Lung microvascular endothelial cell (primary cell): ENCODE measurements at regions not wholly inside any gene's neighbourhood (a gene's known extent, or its start where the extent isn't known, plus 50 kb on each side); places are given as distances from the start of the nearest gene placed in this dataset.

ENCODE experiments used
- DNase-seq, 2 donors: peaks; one replicate each; pipeline versions ENCODE4 v3.0.0 to v3.0.0-alpha.2; 2010; ENCODE audit warnings: low read depth in 2 of 2

DNA sequence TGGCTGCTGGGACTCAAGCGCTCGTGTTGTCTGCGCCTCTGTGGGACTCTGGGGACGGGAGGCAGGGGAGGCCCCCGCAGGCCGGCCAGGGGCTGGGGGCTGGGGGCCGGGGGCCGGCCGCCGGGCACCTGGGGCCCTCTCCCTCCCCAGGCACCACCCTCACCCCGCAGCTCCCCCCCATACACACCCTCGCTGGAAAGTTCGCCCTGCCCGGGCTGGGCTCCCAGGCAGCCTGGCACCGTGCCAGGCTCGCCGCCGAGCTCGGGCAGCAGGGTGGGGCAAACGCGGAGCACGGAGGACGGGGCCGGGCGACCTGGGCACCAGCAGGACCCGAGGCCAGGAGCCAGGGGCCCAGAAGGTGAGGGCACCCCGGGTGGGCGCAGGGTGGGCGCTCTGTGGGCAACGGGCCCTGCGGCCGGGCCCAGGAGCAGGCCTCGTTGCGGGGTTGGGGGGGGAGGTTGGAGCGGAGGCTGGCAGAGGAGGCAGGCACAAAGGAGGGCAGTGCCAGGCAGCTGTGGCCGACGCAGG is 76.7 kb upstream of the WNT7B start:
- DNase-seq: peak; percentile 68 to 84

DNA sequence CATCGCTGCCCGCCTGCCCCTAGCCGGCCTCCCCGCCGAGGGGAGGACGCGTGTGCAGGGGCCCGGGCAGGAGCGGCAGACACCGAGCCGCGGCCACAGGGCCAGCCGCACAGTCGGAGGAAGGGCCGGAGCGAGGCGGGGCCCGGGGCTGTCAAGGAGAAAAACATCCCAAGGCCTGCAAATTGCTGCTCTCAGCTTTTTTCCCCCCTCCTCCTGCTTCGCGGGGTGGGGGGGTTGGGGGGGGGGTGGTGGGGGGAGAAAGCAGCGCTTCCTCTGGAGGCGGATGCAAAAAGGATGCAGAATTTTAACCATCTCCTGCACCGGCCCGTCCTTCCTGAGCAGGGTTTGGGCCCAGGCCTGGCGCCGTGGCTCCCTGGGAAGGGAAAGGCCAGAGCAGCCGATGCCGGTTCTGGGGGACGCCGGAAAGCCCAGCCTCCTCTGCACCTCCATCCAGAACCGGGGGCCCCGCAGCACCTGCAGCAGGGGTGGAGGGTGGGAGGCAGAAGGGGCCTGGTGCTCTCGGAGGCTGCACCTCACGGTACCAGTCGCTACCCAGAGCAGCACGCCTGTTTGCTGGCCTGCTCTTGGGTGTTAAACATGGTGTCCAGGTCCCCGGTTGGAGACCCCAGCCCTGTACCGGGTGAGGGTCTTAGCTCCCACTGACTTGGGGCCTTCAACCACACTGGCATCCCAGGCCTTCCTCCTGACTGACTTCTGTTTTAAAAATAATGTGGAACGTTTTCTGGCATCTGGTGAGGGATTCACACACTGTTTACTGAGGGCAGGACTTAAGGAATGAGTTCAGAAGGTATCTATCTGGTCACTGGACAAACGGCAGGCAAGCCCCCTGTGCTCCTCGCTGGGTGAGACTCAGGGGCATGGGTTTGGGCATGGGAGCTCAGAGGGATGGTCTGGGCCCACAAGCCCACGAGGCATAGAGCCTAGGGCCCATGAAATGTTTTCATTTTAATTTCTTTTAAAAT is 77.4 kb upstream of the WNT7B start:
- DNase-seq: peak; percentile 61 to 84

DNA sequence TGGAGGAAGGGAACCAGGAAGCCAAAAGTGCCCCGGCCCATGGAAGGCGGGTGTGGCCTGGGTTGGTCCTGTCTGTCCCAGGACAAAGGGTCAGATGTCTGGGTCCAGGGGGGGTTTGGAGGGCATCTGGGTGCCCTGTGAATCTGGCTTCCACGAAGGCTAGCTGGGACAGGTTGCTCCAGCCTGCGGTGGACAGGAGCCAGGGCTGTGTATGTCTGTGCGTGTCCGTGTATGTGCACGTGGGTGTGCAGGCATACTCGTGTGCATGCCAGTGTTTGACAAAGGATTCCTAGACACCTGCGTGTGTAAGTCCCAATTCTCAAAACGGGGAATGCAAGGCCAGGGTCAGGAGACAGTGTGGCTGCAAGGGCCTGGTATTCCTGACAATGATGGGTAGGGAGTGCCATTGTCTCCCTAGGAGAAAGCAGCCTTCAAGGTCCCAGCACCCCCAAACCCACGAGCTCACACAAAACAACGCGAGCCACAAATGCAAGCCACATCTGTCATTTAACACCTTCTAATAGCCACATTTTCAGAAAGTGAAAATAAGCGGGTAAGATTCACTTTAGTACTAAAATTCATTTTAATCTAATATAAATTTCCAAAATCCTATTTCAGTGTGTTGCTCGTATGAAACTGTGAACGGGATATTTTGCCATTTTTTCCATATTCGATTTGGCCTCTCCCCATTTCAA is 78.4 kb upstream of the WNT7B start:
- peak; percentile 38 to 67 for DNase-seq

DNA sequence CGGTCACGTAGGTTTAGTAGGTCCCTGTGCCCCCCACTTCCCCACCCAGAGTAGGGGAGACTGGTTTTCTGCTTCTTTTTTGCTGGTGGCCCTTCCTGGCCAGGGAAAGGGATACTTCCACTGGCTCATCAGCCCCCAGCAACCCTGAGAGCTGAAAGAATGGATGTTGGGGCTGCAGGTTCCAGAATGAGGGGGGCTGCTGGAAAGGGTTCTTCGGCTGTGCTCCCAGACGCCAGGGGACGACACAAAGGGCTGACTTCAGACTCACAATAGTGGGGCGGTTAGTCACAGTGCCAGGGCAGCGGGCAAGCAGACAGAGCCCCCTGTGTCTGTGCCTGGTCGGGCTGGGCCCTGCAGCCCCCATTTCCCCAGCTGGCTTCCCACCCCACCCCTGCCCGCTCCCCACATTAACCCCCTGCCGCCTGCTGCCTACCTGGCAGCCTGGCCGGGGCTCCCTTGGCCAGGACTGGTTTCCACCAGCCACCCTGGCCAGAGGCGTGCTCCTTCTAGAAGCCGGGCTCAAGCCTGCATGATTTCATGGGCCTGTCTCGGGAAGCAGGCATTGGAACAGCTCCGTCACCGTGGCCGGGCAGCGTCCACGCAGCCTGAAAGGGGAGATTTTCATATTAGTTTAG is 79.1 kb upstream of the WNT7B start:
- peak; percentile 62 to 67 for DNase-seq

DNA sequence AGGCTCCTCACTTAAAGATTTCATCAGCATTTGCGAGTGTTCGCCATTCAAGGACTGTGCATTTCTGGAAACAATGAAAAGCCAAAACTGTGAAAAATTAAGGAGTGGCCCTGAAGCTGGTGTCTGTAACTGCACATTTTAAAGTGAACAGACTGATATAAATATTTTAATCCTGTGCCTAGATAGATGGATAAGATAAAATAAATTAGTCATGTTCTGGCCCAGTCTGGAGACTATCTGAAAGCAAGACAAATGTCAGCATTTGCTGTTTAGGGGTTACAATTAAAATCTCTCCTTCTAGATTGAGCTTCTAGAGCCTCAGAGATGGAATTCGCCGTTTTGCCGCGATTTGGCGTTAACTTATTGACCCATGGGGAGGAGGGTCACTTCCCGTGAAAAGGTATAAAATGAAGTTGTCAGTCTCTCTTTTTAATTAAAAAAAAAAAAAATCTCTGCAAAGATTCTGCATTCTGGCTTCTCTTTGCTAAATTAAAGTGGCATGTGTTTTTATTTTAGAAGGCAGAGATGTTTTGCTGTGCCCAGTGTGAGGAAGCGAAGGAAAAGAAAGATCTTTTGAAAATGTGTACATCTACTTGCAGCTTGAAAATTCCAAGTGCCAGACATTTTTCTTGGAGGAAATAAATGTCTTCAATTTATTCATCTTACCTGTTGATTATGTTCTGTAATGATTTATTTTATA is 79.7 kb upstream of the WNT7B start:
- peak in 1 of 2 donors; percentile 25 for DNase-seq

DNA sequence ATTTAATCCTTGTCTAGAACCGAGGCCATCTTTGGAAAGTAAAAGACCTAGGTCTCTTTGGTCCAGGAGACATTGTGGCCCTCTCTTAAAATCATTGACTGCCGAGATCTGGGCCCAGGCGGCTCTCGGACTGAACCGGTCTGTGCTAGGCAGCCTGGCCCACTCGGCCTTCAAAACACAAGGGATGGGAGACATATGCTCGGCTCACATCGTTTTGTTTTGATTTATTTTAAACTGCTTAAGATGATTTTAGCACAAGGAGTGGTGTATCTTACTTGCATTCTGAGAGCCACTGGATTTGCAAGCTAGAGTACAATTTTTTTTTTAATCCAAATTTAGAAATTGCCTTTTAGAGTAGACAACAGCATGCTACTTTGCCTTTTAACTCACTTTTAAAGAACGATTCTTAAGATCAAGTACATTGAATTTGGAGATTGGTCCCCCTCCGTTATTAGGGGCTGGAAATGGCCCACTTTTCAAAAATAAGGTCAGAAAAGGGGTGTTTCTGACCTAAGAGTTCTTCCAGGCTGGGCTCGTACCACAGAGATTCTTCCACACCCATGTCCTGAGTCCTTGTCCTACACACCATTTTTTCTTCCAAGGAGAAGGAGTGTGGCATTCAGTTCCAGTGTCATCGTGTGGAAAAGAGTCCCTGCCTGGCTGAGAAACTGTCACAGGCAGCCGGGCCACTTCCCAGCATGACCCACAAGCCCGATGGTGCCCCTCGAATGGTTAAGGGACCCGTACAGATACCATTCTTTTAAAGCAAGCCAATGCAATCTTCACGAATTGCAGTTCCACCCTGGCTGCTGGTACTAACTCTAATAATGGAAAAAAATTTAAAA is 80.5 kb upstream of the WNT7B start:
- DNase-seq: peak; percentile 38 to 40

DNA sequence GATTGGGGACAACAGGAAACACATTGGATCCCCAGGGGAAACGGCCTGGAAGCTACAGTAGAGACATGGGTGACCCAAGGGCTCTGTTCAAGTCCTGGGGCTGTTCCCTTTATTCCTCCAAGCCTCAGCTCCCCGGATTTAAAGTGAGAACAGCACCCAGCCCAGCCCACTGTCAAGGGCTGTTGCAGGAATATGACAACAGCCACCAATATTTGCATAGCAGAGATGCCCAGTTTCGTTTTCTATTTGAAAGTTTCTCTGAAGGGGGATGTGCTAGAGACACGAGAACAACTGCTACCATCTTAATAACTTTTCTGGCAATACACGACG is 81.1 kb upstream of the WNT7B start:
- DNase-seq: peak; percentile 71 to 77

DNA sequence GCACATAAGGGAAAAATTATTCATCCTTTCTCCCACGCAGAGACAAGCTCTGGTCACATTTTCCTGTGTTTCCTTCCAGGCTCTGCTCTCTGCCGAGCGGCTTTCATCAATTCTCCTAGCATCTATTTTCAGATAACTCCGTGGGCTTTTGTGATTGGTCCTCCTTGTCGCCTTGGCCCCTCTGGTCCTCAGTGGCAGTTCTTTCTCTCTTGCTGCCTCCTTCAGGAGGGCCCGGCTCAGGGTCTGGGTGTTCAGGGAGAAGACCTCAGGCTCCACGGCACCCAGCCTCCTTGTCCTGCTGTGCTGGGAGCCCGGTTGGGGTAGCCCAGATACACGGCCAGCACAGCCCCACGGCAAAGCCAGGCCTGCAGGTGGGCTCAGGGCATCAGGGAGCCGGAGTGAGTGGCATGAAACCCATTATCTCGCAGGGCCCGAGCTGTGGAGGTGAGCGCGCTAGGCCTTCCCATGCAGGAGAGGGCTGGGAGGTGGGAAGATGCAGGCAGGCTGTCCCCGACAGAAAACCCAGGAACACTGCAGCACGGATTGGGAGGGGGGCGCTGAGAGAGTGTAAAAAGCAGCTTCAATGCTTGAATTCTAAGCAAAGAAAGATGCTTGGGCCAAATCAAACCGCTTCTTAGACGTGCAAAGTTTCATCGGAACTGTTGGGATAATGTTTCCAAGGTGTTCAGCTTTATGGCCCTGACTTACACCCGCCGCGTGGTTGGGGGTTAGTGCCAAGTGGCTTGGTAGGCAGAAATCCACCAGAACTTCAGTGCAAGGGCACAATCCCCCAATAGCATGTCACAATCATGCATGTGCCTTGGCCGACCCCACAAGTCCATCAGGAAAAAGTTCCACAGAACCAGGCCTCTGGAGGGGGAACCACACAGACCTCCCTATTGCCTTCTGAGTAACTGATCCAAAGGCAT is 81.9 kb upstream of the WNT7B start:
- DNase-seq: peak in 1 of 2 donors; percentile 40

DNA sequence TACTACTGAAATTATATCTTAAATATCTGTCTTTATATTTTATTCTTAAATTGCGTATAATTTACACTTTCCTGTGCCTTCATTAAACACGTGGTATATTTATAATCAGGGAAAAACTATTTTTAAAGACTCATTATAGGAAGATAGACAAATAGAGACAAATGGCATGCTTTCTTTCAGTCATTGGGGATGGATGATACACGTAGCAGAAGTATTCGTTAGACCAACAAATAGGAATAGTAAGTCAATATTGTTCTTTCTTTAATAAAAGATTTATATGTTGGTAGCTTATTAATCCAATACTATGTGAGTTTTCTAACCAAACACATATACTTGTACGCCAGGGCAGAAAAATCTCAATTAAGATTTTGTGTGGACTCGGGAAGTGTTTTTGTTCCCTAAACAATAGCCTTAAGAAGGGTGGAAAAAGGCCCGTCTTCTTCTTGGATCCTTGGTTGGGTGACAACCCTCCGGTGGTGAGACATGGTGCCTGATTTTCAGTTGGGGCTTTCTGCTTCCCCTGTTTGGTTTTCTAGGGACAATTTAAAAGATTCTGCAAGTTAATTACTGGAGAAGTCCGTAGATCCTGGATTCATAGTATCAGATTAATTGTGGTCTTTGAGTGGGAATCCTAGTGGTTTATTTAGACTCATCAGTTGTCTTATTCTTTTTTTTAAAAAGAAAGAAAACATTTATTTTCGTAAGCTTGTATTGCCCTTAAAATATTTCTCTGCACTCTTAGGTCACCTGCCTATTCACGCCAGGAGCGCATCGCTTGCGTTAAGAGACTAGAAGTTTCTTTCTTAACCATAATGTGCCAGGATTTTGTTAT is 83.5 kb upstream of the WNT7B start:
- DNase-seq: peak in 1 of 2 donors; percentile 44

DNA sequence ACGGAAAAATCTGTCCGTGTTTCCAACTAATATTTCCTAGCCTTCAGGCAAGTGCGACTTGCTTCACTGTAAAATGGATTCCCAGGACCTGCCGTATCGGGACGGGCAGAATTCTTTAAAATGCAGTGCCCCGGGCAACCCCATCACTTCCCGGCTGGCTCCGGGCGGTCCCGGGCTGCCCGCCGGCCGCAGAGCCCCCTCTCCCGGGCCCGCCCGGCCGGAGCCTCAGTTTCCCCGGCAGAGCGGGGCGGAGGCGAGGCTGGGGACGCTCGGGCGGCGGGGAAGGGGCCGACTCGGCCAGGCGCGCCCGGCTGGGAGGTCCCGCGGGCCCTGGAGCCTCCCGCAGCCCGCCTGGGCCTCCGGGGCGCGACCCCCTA is 84.2 kb upstream of the WNT7B start:
- DNase-seq: no peak

DNA sequence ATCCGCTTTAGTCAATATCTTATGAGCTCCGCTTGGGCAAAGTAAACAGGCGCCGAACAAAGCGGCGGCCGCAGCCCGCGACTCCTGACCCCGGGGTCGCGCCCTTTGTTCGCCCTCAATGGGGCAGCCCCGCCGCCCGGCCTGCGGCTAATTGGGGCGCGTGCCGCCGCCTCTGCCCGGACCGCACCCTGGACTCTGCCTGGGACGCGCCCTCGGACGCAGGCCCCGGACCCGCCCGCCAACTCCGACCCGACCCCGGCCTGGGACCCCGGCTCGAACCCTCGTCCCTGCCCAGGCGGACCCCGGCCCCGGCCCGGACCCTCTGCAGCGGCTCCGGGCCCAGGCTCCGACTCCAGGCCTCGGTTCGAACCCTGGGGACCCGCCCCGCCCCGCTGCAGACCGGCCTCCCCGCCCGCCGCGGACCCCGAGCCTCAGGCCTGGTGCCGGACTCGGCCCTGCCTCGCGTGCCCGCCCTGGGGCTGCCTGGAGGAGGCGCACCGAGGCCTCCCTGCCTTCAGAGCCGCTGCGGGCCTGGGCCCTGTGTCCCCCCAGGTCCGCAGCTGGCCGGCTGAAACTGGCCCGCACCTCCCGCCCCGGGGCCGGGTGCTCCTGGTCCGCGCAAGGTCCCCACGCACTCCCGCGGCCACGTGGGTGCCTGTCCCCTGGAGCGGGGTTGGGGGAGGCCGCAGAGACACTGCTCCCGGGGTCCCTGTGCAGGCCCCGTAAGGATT is 84.7 kb upstream of the WNT7B start:
- no peak for DNase-seq

DNA sequence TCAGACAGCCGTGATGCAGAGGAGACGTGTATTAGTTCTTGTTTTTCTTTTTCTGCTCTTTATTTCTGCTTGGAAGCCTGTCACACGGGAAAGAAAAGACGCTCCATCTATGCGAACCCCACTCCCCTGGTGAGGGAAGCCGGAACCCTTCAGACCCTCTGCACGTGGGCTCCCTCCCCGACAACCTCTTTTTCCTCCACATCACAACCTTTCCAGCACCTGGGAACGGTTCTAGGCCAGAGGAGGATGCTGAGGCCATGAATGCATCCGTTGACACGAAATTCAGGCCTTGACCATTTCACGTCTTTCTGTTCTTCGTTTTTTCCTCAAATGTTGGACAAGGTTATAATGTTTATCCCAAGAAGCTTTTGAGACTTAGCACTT is 85.3 kb upstream of the WNT7B start:
- no peak for DNase-seq

DNA sequence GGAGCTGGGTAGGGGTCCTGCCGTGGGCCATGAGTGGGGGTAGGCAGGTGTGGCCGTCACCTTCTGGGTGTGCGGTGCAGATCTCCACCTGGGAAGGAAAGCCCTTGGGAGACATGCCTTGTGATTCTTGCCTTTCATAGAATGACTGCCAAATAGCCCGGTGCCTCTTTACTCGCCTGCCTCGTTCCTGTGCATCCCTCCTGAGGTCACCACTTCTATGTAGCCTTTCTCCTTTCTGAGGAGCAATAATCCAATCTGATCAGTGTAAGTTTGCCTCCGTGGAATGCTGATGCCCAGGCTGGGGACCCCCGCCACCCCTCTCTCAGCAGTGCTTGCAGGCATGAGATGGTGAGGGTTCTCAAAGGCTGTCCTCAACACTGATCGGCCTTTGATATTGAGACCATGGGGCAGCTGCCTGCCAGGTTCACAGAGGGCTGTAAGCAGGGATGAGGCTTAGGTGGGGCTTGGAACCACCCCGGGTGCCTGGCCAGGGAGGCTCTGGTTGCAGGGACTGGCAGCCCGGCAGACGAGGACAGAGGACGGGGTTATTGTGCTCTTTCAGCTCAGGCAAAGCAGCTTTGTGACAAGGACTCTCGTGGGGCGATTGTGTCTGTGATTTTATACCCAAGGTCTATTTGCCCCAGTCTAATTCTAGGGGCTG is 86.1 kb upstream of the WNT7B start:
- DNase-seq: no peak

DNA sequence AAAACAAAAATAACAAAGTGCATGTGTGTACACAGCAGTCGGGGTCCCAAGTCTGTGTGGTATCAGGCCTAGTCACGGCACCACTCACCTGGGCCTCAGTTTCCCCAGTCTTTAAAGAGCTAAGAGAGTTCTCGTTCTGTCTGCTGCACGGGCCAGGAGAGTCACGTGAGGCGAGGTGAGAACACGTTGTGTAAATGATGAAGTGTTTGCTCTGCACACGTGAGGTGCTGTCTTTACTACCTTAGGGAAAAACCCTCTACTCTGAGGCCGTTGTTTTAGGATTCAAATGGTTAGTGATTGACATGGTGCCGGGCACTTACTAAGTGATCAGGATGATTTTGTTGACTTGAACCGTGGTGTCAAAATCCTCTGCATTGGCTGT is 86.5 kb upstream of the PPARA start:
- no peak for DNase-seq

DNA sequence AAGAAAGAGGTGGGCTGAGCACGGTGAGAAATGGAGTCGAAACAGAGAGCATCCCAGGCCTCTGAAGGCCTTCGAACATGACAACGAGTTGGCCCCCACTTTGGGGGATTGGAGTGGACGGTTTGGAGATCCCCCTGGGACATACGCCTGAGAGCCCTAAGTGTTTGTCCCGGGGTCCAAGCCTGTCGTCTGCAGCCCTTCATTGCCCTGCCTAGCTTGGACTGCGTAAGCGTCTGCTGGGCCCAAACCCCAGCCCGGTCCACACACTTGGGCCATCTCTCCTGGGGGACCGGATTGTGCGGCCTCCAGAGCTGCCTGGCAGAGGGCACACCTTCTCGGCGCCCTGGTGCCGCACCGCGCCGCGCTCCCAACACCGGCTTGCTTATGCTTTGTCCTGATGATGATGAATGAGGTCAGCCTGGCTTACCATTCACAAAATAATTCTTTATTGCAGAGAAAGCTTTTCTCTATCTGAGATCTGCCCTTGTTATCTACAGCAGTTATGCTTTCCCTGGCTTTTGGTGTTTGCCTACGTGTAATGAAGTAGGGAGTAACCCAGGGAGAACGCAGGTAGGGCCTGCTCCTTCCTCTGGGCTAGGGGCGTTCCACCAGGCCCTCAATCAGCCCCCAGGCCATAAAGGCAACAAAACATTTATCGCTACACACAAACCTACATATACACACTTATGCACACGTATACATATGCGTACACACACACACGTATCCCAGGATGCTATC is 85.9 kb upstream of the PPARA start:
- DNase-seq: no peak

DNA sequence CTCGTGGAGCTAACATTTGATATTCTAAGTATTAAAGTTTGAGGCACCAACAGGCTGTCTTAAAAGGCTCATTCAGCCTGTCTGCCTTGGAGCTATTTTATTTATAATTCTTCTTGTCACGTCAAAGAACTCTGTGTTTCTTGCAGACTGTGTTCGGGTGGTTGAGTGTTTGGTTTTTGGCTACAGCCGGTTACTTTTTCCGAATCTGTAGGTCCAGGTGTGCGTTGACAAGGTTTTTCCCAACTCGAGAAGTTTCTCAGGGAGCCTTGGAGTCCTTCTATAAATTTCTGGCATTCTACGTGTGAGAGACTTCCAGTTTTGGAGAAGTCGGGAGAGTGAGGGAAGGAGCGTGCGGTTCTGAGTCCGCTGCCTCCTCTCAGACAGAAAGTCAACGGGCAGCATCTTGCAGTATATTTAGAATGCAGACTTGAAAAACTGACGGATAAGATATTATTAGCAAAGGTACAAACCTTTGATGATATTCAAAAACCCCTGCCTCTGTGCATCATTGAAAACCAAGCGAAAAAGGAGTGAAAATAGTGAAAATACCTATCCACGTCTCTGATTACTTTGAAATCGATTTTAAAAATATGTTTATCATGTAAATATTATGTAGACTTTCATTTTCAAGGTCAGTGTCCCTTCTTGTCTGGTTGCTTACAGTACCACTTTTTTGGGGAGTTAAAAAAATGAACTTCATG is 85.2 kb upstream of the PPARA start:
- DNase-seq: peak in 1 of 2 donors; percentile 38
